Keratinocyte (primary cell): ENCODE measurements at regions not wholly inside any gene's neighbourhood (a gene's known extent, or its start where the extent isn't known, plus 50 kb on each side); places are given as distances from the start of the nearest gene placed in this dataset.

Experiments
- DNase-seq: peaks from one replicate; pipeline ENCODE4 v3.0.0-alpha.2; 2011; ENCODE audit warnings: low read depth, missing footprints, low spot score
- FAIRE-seq: peaks from 2 replicates; lab custom pipeline; 2011; peaks lifted over from hg19 to GRCh38; lab: Jason Lieb, UNC
- H2AFZ ChIP-seq: 2 replicates; pipeline ENCODE4 v1.6.0; 2012; ENCODE audit warnings: low read length, control low read depth, inconsistent platforms; ENCODE audit not compliant: control insufficient read depth
- H3K27ac ChIP-seq: 2 replicates; pipeline ENCODE4 v1.5.1; 2011; ENCODE audit warnings: low read length; ENCODE audit not compliant: control insufficient read depth, insufficient read depth
- H3K27me3 ChIP-seq: 3 replicates; pipeline ENCODE4 v1.6.0; 2011; ENCODE audit warnings: low read length; ENCODE audit not compliant: control insufficient read depth, insufficient read depth; ENCODE audit errors: extremely low read depth
- H3K36me3 ChIP-seq, 2 experiments: 2 replicates in 1 of 2; 3 replicates in 1 of 2; pipeline ENCODE4 v1.5.1; 2011; ENCODE audit warnings: low read length in 2 of 2, mild to moderate bottlenecking in 1 of 2; ENCODE audit not compliant: control insufficient read depth in 2 of 2, insufficient read depth in 2 of 2; ENCODE audit errors: extremely low read depth in 1 of 2
- H3K4me1 ChIP-seq: 3 replicates; pipeline ENCODE4 v1.5.1; 2011; ENCODE audit warnings: low read length; ENCODE audit not compliant: control insufficient read depth, insufficient read depth; ENCODE audit errors: extremely low read depth
- H3K4me2 ChIP-seq: 3 replicates; pipeline ENCODE4 v1.6.0; 2011; ENCODE audit warnings: low read depth, low read length; ENCODE audit not compliant: control insufficient read depth, insufficient read depth; ENCODE audit errors: extremely low read depth
- H3K4me3 ChIP-seq, 3 experiments: fragments of 200-600 bp in 1 of 3; sonication (generic) in 1 of 3; 2 replicates in 2 of 3; 3 replicates in 1 of 3; pipeline ENCODE4 v1.5.1; 2011 to 2016; ENCODE audit warnings: low read length in 3 of 3, mild to moderate bottlenecking in 3 of 3, control low read depth in 2 of 3, inconsistent platforms in 1 of 3, low read depth in 1 of 3, mixed read lengths in 1 of 3, mixed run types in 1 of 3, moderate library complexity in 1 of 3; ENCODE audit not compliant: control insufficient read depth in 2 of 3, insufficient read depth in 2 of 3; ENCODE audit errors: extremely low read depth in 1 of 3
- H3K79me2 ChIP-seq: 2 replicates; pipeline ENCODE4 v1.6.0; 2012; ENCODE audit warnings: low read length; ENCODE audit not compliant: control insufficient read depth, insufficient read depth
- H3K9ac ChIP-seq: 3 replicates; pipeline ENCODE4 v1.6.0; 2011; ENCODE audit warnings: low read length; ENCODE audit not compliant: control insufficient read depth, insufficient read depth; ENCODE audit errors: extremely low read depth
- H3K9me1 ChIP-seq: 3 replicates; pipeline ENCODE4 v1.6.0; 2011; ENCODE audit warnings: low read length; ENCODE audit not compliant: control insufficient read depth, insufficient read depth; ENCODE audit errors: extremely low read depth
- H3K9me3 ChIP-seq: 2 replicates; pipeline ENCODE4 v1.5.1; 2012; ENCODE audit warnings: low read depth, low read length; ENCODE audit not compliant: control insufficient read depth
- H4K20me1 ChIP-seq: 3 replicates; pipeline ENCODE4 v1.6.0; 2011; ENCODE audit warnings: low read length; ENCODE audit not compliant: control insufficient read depth, insufficient read depth; ENCODE audit errors: extremely low read depth
- EZH2 ChIP-seq: IDR thresholded peaks from one replicate; pipeline ENCODE4 v1.6.1; 2012; ENCODE audit warnings: inconsistent platforms, mild to moderate bottlenecking, low read length, moderate library complexity
- dilution Hi-C: fragments of 300-500 bp; cut with MboI; formaldehyde crosslinking; loops from one replicate; pipeline ENCODE4 v1.7.0; 2020; ENCODE audit warnings: low sequenced_read_pairs; ENCODE audit not compliant: extremely low pct_ligation_motif_present
- TF ChIP-seq, protein P1 (sequence below), 3 experiments: IDR thresholded peaks in 1 of 3; conservative IDR thresholded peaks in 1 of 3; optimal IDR thresholded peaks in 1 of 3; 2 replicates in 2 of 3; 3 replicates in 1 of 3; pipeline versions ENCODE3 to v1.5.1; 2011; ENCODE audit warnings: low read length in 3 of 3, mild to moderate bottlenecking in 3 of 3, moderate library complexity in 2 of 3, control low read depth in 1 of 3, inconsistent platforms in 1 of 3; ENCODE audit not compliant: insufficient read depth in 2 of 3; ENCODE audit errors: extremely low read depth in 1 of 3

- no peak for FAIRE-seq
- H3K4me1 ChIP-seq: peaks cover 5% of the 10 kb centered on the region
- no peak overlapping the region for H3K27ac ChIP-seq
- dilution Hi-C loops: no loop called here
- no peaks in the 10 kb centered on the region for H4K20me1 ChIP-seq
- H3K79me2 ChIP-seq: no peaks in the 10 kb centered on the region
- TF ChIP-seq EZH2: no peak
- TF ChIP-seq, protein P1, sequence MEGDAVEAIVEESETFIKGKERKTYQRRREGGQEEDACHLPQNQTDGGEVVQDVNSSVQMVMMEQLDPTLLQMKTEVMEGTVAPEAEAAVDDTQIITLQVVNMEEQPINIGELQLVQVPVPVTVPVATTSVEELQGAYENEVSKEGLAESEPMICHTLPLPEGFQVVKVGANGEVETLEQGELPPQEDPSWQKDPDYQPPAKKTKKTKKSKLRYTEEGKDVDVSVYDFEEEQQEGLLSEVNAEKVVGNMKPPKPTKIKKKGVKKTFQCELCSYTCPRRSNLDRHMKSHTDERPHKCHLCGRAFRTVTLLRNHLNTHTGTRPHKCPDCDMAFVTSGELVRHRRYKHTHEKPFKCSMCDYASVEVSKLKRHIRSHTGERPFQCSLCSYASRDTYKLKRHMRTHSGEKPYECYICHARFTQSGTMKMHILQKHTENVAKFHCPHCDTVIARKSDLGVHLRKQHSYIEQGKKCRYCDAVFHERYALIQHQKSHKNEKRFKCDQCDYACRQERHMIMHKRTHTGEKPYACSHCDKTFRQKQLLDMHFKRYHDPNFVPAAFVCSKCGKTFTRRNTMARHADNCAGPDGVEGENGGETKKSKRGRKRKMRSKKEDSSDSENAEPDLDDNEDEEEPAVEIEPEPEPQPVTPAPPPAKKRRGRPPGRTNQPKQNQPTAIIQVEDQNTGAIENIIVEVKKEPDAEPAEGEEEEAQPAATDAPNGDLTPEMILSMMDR (optimal IDR thresholded peaks at IDR 0.05 in 1 of 3, IDR thresholded peaks at IDR 0.05 in 1 of 3, conservative IDR thresholded peaks at IDR 0.05 in 1 of 3; ENCODE audit: extremely low read depth in 1 of 3, insufficient read depth in 2 of 3, low read length in 3 of 3): no peak
- DNase-seq: no peak
- no peaks in the 10 kb centered on the region for H3K27me3 ChIP-seq
- peak overlapping the region; percentile 8 for H3K4me2 ChIP-seq
- H3K4me3 ChIP-seq: no peak overlapping the region
- H2AFZ ChIP-seq: no peak overlapping the region
- no peaks in the 10 kb centered on the region for H3K9me3 ChIP-seq
- no peaks in the 10 kb centered on the region for H3K36me3 ChIP-seq
- no peak overlapping the region for H3K9ac ChIP-seq
- no peaks in the 10 kb centered on the region for H3K9me1 ChIP-seq
These were observed 56.4 kb upstream of the MYO10 start for GRCh38 chr5:16992444-16992843.

- dilution Hi-C loops: no loop called here
- H2AFZ ChIP-seq: peak overlapping the region; percentile 16
- H3K9ac ChIP-seq: no peak overlapping the region
These were observed 58.5 kb upstream of the MYO10 start for GRCh38 chr5:16994565-16994964.

More at GRCh38 chr5:16994565-16994964, 58.5 kb upstream of the MYO10 start:
- Histone ChIP-seq H3K27me3 (no peaks in the 10 kb centered on the region), H4K20me1 (no peaks in the 10 kb centered on the region), H3K4me2 (no peak overlapping the region), H3K4me3 (no peak overlapping the region), H3K9me3 (no peaks in the 10 kb centered on the region), H3K36me3 (no peaks in the 10 kb centered on the region), H3K27ac (no peak overlapping the region), H3K9me1 (no peaks in the 10 kb centered on the region), H3K79me2 (no peaks in the 10 kb centered on the region), H3K4me1 (peaks cover 5% of the 10 kb centered on the region)
- TF ChIP-seq, protein P1 (optimal IDR thresholded peaks at IDR 0.05 in 1 of 3, IDR thresholded peaks at IDR 0.05 in 1 of 3, conservative IDR thresholded peaks at IDR 0.05 in 1 of 3; ENCODE audit: extremely low read depth in 1 of 3, insufficient read depth in 2 of 3, low read length in 3 of 3): no peak
- no peak for TF ChIP-seq EZH2
- FAIRE-seq (no peak), DNase-seq (no peak)
